ENCODE measurements at regions not wholly inside any gene's neighbourhood (a gene's known extent, or its start where the extent isn't known, plus 50 kb on each side); places are given as distances from the start of the nearest gene placed in this dataset.

- Histone ChIP-seq H3K9me3 (ENCODE audit: low read depth, low read length) (no peaks in the 10 kb centered on the region), H3K4me3 (no peak overlapping the region), H3K27ac (no peak overlapping the region), H3K36me3 (ENCODE audit: insufficient read depth, low read length) (no peaks in the 10 kb centered on the region), H3K9ac (ENCODE audit: insufficient read length) (no peak overlapping the region)
- no peak for DNase-seq (ENCODE audit: low read depth, low spot score)
- TF ChIP-seq FOXP2 (optimal IDR thresholded peaks at IDR 0.05; ENCODE audit: control extremely low read depth, extremely low read length, insufficient read depth) (no peak), EZH2 (IDR thresholded peaks at IDR 0.05) (no peak), POLR2AphosphoS5 (IDR thresholded peaks at IDR 0.05; ENCODE audit: borderline replicate concordance, low read depth, low read length) (no peak)
These were observed 530.3 kb upstream of the FSIP2 start for GRCh38 chr2:185208261-185208660.

GRCh38 chr2:185215497-185215896 is 523.1 kb upstream of the FSIP2 start:
- H3K9me3 ChIP-seq (ENCODE audit: low read depth, low read length) = no peaks in the 10 kb centered on the region
- no peak overlapping the region for H3K9ac ChIP-seq (ENCODE audit: insufficient read length)
- no peaks in the 10 kb centered on the region for H3K36me3 ChIP-seq (ENCODE audit: insufficient read depth, low read length)
- no peak for TF ChIP-seq FOXP2 (optimal IDR thresholded peaks at IDR 0.05; ENCODE audit: control extremely low read depth, extremely low read length, insufficient read depth)
- no peak for TF ChIP-seq EZH2 (IDR thresholded peaks at IDR 0.05)
- no peak for TF ChIP-seq POLR2AphosphoS5 (IDR thresholded peaks at IDR 0.05; ENCODE audit: borderline replicate concordance, low read depth, low read length)
- H3K27ac ChIP-seq = no peak overlapping the region
- no peak for DNase-seq (ENCODE audit: low read depth, low spot score)
- H3K4me3 ChIP-seq = no peak overlapping the region

GRCh38 chr2:185219981-185220380 is 518.6 kb upstream of the FSIP2 start:
- H3K27ac ChIP-seq = no peak overlapping the region
- TF ChIP-seq EZH2 (IDR thresholded peaks at IDR 0.05) = no peak
- TF ChIP-seq POLR2AphosphoS5 (IDR thresholded peaks at IDR 0.05; ENCODE audit: borderline replicate concordance, low read depth, low read length) = no peak
- no peak for TF ChIP-seq FOXP2 (optimal IDR thresholded peaks at IDR 0.05; ENCODE audit: control extremely low read depth, extremely low read length, insufficient read depth)
- no peaks in the 10 kb centered on the region for H3K36me3 ChIP-seq (ENCODE audit: insufficient read depth, low read length)

DNA sequence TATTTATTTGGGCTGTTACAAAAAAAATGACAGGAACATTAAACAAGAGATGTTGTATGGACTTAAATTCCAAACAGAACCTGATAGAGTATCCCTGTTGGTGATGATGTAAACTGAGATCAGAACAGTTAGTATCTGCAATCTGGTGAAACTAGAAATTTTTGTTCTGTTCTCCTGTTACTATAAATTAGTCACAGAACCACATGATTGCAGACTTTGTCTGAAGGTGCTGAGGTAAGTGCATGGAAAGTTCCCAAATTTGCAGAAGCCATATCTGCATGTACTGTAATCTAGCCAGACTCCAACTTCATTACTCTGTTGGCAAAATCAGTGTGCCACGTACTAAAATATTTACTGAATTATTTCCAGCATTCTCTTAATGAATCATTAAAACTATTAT is 516.3 kb upstream of the FSIP2 start:
- DNase-seq (ENCODE audit: low read depth, low spot score) = no peak
- no peak overlapping the region for H3K9ac ChIP-seq (ENCODE audit: insufficient read length)
- H3K27ac ChIP-seq = no peak overlapping the region
- no peaks in the 10 kb centered on the region for H3K36me3 ChIP-seq (ENCODE audit: insufficient read depth, low read length)
- TF ChIP-seq POLR2AphosphoS5 (IDR thresholded peaks at IDR 0.05; ENCODE audit: borderline replicate concordance, low read depth, low read length) (no peak), EZH2 (IDR thresholded peaks at IDR 0.05) (no peak)
- H3K4me3 ChIP-seq = no peak overlapping the region
- H3K9me3 ChIP-seq (ENCODE audit: low read depth, low read length) = no peaks in the 10 kb centered on the region

More at GRCh38 chr2:185219981-185220380, 518.6 kb upstream of the FSIP2 start:
- Histone ChIP-seq H3K9me3 (ENCODE audit: low read depth, low read length) (no peaks in the 10 kb centered on the region), H3K9ac (ENCODE audit: insufficient read length) (no peak overlapping the region), H3K4me3 (no peak overlapping the region)
- no peak for DNase-seq (ENCODE audit: low read depth, low spot score)

DNA sequence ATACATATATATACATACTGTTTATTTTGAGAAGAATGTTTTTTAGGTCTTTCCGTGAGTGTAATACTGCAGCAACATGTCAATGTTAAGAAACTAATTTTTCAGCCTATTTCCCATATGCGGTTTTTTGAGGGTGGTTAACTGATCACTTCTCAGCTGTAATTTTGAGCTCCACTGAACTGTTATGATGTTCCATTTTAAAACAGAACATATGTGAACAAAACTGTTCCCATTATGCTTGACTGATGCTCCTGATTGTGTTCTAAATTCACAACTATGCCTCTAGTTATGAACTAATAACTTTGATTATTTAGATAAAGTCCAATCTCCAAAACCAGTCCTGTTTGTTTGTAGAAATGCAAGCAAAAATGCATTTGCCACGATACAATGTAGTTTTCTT is 511.2 kb upstream of the FSIP2 start:
- Histone ChIP-seq H3K9me3 (ENCODE audit: low read depth, low read length) (no peaks in the 10 kb centered on the region), H3K36me3 (ENCODE audit: insufficient read depth, low read length) (no peaks in the 10 kb centered on the region), H3K4me3 (no peak overlapping the region), H3K27ac (no peak overlapping the region), H3K9ac (ENCODE audit: insufficient read length) (no peak overlapping the region)
- TF ChIP-seq FOXP2 (optimal IDR thresholded peaks at IDR 0.05; ENCODE audit: control extremely low read depth, extremely low read length, insufficient read depth) = no peak
- no peak for TF ChIP-seq EZH2 (IDR thresholded peaks at IDR 0.05)
- TF ChIP-seq POLR2AphosphoS5 (IDR thresholded peaks at IDR 0.05; ENCODE audit: borderline replicate concordance, low read depth, low read length) = no peak
- DNase-seq (ENCODE audit: low read depth, low spot score) = no peak

- H3K27ac ChIP-seq = no peak overlapping the region
- peaks cover 4% of the 10 kb centered on the region; the same call in 1 of the 2 replicates for H3K9me3 ChIP-seq (ENCODE audit: low read depth, low read length)
- no peak for DNase-seq (ENCODE audit: low read depth, low spot score)
- H3K4me3 ChIP-seq = no peak overlapping the region
- no peaks in the 10 kb centered on the region for H3K36me3 ChIP-seq (ENCODE audit: insufficient read depth, low read length)
- H3K9ac ChIP-seq (ENCODE audit: insufficient read length) = no peak overlapping the region
- TF ChIP-seq FOXP2 (optimal IDR thresholded peaks at IDR 0.05; ENCODE audit: control extremely low read depth, extremely low read length, insufficient read depth) (no peak), POLR2AphosphoS5 (IDR thresholded peaks at IDR 0.05; ENCODE audit: borderline replicate concordance, low read depth, low read length) (no peak), EZH2 (IDR thresholded peaks at IDR 0.05) (no peak)
These were observed 499.1 kb upstream of the FSIP2 start for GRCh38 chr2:185239491-185239890.

- Histone ChIP-seq H3K9ac (ENCODE audit: insufficient read length) (no peak overlapping the region), H3K27ac (no peak overlapping the region), H3K9me3 (ENCODE audit: low read depth, low read length) (peaks cover 4% of the 10 kb centered on the region; the same call in 1 of the 2 replicates), H3K4me3 (no peak overlapping the region), H3K36me3 (ENCODE audit: insufficient read depth, low read length) (no peaks in the 10 kb centered on the region)
- DNase-seq (ENCODE audit: low read depth, low spot score) = no peak
- TF ChIP-seq EZH2 (IDR thresholded peaks at IDR 0.05) (no peak), FOXP2 (optimal IDR thresholded peaks at IDR 0.05; ENCODE audit: control extremely low read depth, extremely low read length, insufficient read depth) (no peak), POLR2AphosphoS5 (IDR thresholded peaks at IDR 0.05; ENCODE audit: borderline replicate concordance, low read depth, low read length) (no peak)
These were observed 497.8 kb upstream of the FSIP2 start for GRCh38 chr2:185240796-185241195.

- Histone ChIP-seq H3K36me3 (ENCODE audit: insufficient read depth, low read length) (no peaks in the 10 kb centered on the region), H3K27ac (no peak overlapping the region)
- DNase-seq (ENCODE audit: low read depth, low spot score) = no peak
These were observed 497.0 kb upstream of the FSIP2 start for GRCh38 chr2:185241556-185241955.

GRCh38 chr2:185242462-185242861 is 496.1 kb upstream of the FSIP2 start:
- no peak for DNase-seq (ENCODE audit: low read depth, low spot score)
- TF ChIP-seq EZH2 (IDR thresholded peaks at IDR 0.05) (no peak), FOXP2 (optimal IDR thresholded peaks at IDR 0.05; ENCODE audit: control extremely low read depth, extremely low read length, insufficient read depth) (no peak), POLR2AphosphoS5 (IDR thresholded peaks at IDR 0.05; ENCODE audit: borderline replicate concordance, low read depth, low read length) (no peak)
- Histone ChIP-seq H3K27ac (no peak overlapping the region), H3K36me3 (ENCODE audit: insufficient read depth, low read length) (no peaks in the 10 kb centered on the region), H3K9me3 (ENCODE audit: low read depth, low read length) (0 out of 2 replicates have a peak, but pooled peaks cover 2% of the 10 kb centered on the region), H3K9ac (ENCODE audit: insufficient read length) (no peak overlapping the region), H3K4me3 (no peak overlapping the region)

More at GRCh38 chr2:185241556-185241955, 497.0 kb upstream of the FSIP2 start:
- Histone ChIP-seq H3K4me3 (no peak overlapping the region), H3K9ac (ENCODE audit: insufficient read length) (no peak overlapping the region), H3K9me3 (ENCODE audit: low read depth, low read length) (peaks cover 4% of the 10 kb centered on the region; the same call in 1 of the 2 replicates)
- TF ChIP-seq FOXP2 (optimal IDR thresholded peaks at IDR 0.05; ENCODE audit: control extremely low read depth, extremely low read length, insufficient read depth) (no peak), POLR2AphosphoS5 (IDR thresholded peaks at IDR 0.05; ENCODE audit: borderline replicate concordance, low read depth, low read length) (no peak), EZH2 (IDR thresholded peaks at IDR 0.05) (no peak)

Data from SK-N-MC (cell line).